GM12878 (cell line): ENCODE measurements at regions not wholly inside any gene's neighbourhood (a gene's known extent, or its start where the extent isn't known, plus 50 kb on each side); places are given as distances from the start of the nearest gene placed in this dataset.

Experiments used
- BCL11A ChIP-seq: IDR thresholded peaks from 2 replicates; pipeline ENCODE4 v1.6.1; 2011; ENCODE audit warnings: low read depth, low read length
- BHLHE40 ChIP-seq, 2 experiments: fragments of 450-650 bp in 1 of 2; IDR thresholded peaks; 2 replicates each; pipeline ENCODE4 v1.6.1; 2011 to 2017; ENCODE audit warnings: low read depth in 2 of 2, borderline replicate concordance in 1 of 2, improper control_type of control experiment in 1 of 2, low read length in 1 of 2, mild to moderate bottlenecking in 1 of 2
- E2F8 ChIP-seq: fragments of 450-650 bp; IDR thresholded peaks from 2 replicates; pipeline ENCODE4 v1.6.1; 2018; ENCODE audit warnings: mild to moderate bottlenecking, low read depth, moderate library complexity; ENCODE audit not compliant: partially characterized antibody
- RCOR1 ChIP-seq: conservative IDR thresholded peaks from 2 replicates; pipeline ENCODE4 v1.6.1; 2012; ENCODE audit warnings: low read depth, low read length, improper control_type of control experiment
- RFX5 ChIP-seq: IDR thresholded peaks from 2 replicates; pipeline ENCODE4 v1.6.1; 2011; ENCODE audit warnings: low read depth, low read length, improper control_type of control experiment
- ZBTB40 ChIP-seq: fragments of 450-650 bp; IDR thresholded peaks from 2 replicates; pipeline ENCODE4 v1.6.1; 2016; ENCODE audit warnings: mild to moderate bottlenecking, moderate library complexity, borderline replicate concordance
- ZNF384 ChIP-seq: IDR thresholded peaks from 2 replicates; pipeline ENCODE4 v1.6.1; 2012; ENCODE audit warnings: low read depth, mild to moderate bottlenecking, low read length, improper control_type of control experiment, borderline replicate concordance

- no peak for TF ChIP-seq E2F8
- no peak for TF ChIP-seq ZNF384
- no peak for TF ChIP-seq RCOR1
- no peak for TF ChIP-seq BHLHE40 (IDR thresholded peaks at IDR 0.05; ENCODE audit: borderline replicate concordance in 1 of 2, low read depth in 2 of 2, low read length in 1 of 2)
- TF ChIP-seq ZBTB40 = no peak
- no peak for TF ChIP-seq RFX5
- no peak for TF ChIP-seq BCL11A
These were observed 138.0 kb upstream of the ANK3 start (continued) for GRCh38 chr10:60527676-60528075.
